GM19238 (cell line): ENCODE measurements at regions not wholly inside any gene's neighbourhood (a gene's known extent, or its start where the extent isn't known, plus 50 kb on each side); places are given as distances from the start of the nearest gene placed in this dataset.

Experiments
- DNase-seq: peaks from one replicate; pipeline ENCODE4 v3.0.0; 2011; ENCODE audit warnings: low spot score; ENCODE audit not compliant: insufficient read length

DNA sequence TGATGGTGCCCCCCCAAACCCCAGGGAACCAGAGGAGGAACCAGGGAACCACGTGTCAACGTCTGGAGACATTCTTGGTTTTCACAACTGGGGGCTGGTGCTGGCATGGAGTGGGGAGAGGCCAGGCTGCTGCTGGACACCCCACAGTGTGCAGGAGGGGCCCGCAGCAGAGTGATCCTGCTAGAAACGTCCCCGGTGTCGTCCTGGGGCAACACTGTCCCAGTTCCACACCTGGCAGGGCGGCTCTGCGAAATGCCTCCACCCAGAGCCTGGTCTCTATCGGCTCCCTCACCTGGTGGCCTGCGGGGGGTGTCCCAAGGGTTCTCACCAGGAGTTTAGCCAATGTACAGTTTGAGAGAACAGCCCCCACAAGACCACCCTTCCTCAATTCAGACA lies 226.3 kb downstream of the CTTN start:
- no peak for DNase-seq

DNA sequence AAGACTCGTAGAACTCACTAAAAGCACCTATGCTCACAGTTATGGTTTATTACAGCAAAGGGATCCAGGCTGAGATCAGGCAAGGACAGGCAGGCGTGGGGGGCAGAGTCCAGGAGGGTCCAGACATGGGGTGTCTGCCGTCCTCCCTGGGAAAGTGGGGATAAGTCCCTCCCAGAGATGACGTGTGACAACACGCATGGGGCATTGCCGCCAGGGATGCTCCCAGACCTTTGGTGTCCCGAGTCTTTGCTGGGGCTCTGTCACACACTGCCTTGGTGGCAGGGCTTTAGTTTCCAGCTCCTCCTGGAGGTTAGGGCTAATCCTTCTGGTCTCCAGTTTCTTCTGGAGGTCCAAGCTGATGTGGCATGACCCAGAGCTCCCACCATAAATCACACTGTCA lies 226.7 kb downstream of the CTTN start:
- no peak for DNase-seq

DNA sequence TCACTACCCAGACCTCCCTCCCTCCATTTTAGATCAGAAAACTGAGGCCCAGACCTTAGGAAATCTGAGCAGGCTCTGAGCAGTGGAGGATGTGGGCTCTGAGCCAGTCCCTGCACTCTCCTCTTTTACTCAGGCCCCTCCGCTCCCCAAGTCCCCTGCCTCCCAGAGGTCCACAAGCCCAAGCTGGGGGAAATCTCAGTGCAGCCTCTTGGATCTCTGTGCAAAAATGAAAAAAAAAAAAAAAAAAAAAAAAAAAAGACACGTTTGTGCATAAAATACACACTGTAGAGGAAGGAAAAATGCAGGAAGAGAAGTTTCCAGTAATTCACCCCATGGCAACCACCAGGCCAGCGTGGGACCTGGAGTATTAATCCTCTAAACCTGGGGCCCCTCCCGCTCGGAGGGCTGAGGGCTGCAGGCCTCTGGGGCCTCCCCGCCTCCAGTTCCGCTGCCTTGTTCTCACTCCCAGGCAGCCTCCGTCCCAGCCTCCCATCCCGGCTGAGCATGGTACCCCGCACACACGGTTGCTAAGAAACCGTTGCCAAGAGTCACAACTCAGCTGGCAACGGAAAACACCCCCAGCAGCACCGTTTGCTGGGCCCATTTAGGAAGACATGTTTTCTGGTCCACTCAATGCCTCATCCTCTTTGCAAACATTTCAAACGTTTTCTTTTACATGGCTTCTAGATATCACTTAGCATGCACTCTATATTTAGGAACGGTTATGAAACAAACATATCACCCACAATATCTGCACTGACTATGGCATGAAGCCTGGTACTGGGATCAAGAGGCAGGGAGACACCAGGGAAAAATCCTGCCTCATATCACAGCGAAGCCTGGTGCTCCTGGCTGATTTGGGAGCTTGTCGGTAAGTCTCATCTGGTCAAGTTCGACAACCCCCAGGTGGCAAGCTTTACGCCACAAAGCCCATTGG lies 227.5 kb downstream of the CTTN start:
- no peak for DNase-seq

DNA sequence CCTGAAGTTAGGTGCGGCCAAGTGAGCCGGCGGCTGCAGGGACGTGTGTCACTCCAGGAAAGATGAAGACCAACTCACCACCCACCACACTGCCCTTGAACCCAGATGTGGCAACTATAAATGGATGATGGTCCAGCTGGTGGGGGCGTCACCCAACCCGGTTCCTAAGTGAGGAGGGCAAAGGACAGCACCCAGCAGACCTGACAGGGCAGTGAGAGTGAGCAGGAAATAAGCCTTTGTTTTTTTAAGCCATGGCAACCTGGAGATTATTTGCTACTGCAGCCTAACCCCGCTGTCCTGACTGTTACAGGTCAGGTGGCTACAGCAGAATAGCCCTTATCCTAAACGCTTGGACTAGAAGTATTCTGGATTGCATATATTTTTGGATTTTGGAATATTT lies 228.9 kb downstream of the CTTN start:
- no peak for DNase-seq

DNA sequence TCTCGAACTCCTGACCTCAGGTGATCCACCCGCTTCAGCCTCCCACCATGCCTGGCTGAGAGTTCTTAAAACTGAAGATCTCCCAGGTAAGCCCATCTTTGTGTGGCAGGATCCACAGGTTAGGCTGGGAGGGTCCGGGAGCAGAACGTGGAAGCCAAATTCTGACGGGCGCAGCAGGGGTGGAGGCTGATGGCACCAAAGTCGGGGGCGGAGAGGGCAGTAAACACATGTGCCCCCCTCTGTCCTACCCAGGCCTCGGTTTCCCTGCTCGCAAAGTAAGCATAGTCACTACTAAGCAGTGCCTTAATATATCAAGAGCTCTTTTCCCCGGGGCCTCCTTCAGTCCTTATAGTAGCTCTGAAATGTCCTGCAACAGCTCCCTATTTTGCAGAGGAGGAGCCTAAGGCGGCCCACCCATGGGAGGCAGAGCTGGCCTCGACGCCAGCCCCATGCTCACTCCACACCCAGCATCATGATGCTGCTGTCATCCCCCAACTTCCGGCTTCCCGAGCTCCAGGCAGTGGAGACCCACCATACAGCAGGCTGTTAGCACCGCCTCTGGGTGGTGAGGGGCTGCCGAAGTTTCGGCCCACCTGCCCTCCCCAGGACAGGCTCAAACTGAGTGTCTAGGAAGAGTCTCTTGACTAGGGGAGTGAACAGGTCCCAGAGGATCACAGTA lies 230.0 kb downstream of the CTTN start:
- DNase-seq, result no peak

DNA sequence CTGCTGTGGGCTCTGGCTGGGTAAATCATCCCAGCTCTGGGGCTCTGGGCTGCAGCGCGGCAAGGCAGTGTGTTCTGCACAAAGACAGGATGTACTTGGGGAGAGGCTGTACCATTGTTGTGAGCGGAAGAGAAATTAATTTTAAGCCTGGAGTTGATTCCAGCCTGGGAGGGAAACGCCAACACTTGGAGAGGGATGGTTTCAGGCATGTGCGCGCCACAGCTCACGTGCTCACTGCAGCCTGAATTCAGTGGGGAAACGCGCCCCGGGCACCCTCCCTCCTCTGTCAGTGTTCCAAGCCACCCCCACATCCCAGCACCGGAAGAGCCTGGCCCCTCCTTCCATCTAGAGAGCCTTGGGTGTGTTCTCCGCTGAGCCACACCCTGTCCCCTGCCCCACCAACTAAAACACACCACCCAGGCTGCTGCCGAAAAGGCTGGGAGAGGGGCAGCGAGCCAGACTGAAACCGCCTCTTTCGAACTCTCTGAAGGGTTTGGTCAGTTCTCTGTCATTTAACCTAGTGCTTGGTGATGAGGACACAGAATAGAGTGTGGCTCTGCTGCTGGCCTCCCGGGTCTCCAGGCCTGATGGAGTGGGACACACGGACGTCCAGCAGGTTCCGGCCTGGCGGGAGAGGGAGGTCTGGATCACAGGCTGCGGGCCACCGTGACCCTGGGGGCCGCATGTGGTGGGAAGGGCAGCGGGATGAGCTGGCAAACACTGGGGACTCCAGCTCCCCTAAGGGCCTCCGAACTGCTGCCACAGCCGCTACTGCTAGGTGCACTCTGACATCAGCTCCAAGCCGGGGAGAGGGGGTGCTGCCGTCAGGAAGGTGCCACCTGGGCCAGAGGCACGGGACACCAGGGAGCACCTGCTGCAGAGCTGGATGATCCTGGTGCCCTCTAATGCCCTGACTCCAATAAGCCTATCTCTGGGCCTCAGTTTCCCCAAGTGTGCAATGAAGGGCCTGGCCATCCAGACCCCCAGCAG lies 230.8 kb downstream of the CTTN start:
- DNase-seq, result no peak

DNA sequence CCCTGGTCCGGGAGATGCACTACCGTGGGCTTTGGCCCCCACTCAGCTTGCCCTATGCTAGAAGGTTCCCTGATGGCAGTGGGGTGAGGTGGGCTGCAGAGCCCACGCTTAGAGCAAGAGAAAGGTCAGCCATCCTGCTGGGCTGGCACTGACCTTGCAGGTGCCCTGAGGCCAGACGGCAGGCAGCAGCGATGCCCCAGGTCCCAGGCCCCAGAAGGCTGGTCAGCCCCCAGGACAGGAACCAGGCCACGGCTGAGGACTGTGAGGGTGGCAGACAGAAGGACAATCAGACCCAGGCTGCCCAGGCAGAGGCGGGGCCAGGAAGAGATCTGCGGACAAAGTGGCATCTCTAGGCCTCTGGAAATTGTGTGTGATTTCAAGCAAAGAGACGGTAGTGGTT lies 231.7 kb downstream of the CTTN start:
- DNase-seq, result no peak

DNA sequence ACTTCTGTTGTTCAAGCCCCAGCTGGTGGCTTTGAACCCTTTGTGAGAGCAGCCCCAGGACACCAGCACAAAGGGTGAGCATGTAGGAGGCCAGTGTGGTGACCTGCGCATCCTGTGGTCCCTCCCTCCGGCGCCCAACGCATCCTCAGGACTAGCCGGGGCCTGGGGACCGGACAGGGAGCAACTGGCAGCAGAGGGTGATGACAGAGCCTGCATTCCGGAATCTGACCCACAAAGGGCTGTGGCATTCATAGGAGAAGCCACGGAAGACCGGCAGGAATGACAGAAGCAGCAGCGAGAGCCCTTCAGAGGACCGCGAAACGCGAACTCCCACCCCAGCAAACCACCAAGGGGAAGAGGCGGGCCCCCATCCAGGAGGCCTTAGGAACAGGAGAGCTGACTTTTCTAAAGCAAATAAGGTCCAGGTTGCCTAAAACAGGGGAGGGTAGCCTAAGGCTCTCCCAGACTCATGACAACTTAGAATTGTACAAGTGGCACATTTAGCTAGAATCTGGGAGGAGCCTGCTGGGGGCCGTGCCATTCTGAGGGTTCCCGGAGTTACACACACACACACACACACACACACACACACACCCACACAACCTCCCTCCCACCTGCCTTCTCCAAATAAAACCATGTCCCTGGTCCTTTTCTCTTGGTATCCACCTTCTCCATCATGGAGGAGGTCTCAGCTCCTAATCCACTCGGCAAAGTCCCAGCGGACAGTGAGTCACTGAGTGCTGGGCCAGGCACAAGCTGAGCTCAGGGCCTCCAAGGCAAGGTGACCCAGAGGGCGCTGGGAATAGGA lies 232.7 kb downstream of the CTTN start:
- no peak for DNase-seq

DNA sequence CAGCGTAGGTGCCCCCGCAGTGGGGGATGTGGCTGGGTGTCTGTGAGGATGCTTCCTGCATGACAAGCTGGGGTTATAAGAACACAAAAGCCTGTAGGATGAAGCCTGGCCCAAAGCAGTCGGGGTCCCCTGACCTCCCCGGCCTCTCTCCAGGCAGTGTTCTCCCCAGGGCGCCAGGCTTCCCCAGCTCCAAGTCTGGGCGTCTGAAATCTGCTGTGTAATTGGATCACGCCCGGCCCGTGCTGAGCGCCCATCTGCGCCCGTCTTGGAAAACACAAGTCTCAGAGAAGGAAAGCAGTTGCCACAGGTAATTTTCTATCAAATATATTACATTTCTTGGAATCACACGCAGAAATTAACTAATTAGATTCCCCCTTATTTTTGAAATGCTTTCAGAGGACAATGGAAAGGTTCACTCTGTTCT lies 233.3 kb downstream of the CTTN start:
- DNase-seq, result no peak

DNA sequence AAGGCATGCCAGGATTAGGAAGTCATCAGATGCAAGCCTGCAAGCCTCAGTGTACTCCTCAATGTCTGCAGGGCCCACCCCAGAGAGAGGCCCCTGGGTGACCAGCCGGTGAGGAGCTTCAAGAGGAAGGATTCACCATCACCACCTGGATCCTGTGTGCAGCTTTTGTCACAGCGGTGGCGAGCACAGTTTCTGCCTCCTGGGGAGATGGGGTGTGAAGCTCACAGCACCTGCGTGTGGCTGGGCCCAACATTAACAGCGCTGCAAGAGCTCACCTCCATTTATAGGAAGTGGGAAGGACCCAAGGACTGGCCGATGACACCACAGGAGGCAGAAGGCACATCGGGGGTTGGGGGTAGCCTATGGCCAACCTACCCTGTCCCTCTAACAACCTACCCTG lies 235.3 kb downstream of the CTTN start:
- no peak for DNase-seq

DNA sequence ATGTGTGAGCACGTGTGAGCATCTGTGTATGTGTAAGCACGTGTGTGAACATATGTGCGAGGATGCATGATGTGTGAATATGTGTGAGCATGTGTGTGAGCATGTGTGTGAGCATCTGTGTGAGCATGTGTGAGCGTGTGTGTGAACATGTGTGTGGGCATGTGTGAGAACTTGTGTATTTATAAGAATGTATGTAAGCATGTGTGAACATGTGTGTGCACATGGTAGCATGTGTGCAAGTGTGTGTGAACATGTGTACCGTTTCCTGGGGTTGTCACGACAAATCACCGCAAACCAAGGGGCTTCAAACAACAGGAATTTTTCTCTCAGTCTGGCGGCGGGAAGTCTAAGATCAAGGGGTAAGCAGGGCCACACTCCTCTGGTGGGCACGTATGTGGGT lies 238.3 kb downstream of the CTTN start:
- DNase-seq, result no peak

DNA sequence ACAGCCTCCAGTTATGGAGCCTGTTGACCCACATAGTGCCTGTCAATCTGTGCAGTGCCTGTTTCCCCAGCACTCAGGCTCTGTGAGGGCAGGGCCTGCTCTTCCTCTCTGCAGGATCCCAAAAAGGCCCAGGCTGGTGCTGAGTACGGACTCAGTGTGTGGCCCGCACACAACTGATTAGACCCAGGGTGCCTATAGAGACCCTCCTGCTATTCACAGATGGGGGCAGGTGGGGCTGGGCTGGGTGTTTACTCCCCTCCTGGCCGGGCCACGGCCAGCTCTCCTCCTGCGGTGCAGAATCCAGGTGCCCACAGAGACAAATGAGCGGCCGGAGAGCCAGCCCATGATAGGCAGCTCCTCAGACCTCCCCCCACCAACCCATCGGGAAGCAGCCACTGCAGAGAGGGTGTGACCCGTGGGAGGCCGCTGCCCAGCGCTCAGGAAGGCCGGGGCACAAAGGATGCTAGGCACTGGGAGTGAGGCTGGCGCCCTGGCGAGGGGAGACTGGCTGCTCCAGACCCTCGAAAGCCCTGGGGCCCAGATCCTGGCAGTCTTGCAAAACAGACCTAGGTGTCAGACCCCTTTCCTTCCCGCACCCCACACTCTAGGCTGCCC lies 239.0 kb downstream of the CTTN start:
- no peak for DNase-seq

DNA sequence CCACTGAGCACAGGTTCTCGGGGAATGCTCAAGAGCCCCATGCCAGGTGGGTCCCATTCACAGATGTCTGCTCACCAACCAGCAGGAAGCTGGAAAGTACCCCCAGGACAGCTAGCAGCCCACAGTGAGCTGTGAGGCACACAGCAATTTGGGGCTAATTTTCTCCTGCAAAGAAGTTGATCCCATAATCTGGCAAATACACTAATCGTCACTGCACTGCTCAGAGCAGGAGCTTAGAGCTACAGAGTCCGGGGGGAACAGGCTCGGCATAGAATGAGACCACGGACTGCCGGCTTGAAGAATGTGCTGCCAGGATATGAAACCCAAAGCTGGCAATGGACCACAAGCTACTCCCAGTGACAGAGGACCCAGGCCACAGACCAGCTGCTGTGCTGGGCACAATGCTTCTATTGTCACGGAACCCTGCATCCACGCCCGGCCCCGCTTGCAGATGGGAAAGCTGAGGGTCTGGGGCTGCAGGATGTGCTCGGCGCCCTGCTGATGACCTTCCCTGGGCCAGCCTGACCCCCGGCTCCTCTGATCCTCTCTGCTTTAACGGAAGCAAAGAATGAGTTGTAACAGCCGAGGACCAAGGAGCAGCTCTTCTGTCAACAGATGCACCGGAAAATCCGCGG lies 239.7 kb downstream of the CTTN start:
- no peak for DNase-seq

DNA sequence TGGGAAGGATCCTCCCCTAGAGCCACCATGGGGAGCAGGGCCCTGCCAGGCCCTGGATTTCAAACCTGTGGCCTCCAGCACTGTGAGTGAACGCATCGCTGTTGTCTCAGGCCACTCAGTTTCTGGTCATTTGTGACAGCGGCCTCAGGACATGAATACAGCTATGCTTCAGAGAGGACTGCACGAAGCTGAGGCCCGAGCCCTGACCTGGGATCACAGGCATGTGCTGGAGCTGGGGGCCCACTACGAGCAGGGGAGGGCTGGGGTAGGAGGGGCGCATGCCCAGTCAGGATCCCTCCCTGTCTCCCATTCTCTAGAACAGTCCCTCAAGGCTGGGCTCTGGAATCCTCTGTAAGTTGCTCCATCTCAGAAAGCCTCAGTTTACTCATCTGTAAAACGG lies 242.1 kb downstream of the CTTN start:
- DNase-seq, result no peak

DNA sequence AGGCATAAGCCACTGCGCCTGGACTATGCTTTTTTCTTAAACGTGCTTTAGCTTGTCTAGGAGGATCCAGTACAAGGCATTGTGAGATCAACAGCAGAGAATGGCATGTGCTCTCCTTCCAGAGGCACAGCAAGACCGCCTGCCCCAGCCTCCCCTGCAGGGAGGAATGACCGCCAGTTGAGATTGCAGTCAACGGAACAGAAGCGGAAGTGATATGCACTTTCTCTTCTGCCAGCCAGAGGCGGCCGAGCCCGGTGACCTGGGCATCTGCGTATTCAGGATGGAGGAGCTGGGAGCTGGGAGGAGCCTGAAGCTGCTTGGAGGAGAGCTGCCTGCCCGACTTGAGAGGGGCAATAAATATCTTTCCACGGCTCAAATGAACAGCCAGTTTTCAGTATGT lies 243.0 kb downstream of the CTTN start:
- DNase-seq, result no peak

DNA sequence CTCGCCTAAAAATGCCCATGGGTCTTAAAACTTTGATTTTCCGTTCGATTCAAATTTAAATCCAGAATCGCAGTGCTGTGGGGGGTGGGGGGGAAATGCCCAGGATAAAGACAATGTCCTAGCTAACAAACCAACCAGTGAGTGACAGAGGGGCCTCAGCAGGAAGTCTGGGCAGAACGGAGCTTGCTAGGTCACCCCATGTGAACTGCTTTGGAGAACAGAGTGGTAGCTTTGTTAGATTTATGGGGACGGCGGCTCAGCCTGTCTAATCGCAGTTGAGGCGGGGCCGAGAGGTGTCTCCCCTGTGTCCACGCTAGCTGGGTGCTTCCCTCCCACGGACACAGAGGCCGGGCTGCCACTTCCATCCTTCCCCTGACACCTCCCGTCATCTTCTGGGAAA lies 243.9 kb downstream of the CTTN start:
- no peak for DNase-seq

DNA sequence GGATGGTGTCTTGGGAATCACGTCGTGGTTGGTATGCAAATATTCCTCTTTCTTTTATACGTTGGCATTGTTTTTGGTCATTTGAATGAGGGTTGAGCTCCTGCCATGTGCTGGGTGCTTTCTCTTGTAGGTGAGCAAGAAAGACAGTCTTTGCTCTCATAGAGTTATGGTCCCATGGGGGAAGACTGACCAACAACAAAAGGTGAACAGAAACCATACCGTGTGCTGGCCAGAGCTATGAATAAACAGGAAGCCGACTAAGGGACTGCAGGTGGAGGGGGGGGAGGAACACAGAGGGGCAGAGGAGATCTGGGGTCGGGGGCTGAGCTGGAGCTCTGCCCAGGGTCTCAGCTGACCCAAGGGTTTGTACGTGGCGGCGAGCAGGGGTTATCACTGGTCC lies 245.3 kb downstream of the CTTN start:
- DNase-seq, result no peak

DNA sequence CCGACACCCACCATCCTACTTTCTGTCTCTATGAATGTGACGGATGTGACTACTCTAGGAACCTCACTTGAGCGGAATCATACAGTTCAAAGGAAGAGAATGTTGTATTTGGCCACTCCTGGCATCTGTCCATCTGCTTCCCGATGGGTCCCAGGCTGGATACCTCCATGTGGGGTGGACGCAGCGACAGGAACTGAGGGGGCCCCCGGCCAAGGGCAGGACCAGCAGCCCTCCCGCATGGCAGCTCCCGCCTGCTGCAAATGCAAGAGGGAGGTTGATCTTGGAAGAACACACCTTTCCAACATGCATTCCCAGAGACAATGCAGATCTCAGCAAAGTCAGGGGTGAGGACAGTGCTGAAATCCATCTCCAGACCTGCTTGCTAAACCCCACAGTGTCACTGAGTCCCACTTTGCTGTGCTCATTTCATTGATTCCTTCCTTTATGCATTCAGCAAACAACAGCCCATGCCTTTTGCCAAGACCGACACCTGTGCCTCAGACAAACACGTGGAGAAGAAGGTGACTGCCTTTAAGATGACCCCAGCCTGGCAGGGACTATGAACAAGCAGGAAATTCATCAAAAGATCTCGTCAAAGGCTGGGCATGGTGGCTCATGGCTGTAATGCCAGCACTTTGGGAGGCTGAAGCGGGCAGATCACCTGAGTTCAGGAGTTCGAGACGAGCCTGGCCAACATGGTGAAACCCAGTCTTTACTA lies 246.2 kb downstream of the CTTN start:
- no peak for DNase-seq

DNA sequence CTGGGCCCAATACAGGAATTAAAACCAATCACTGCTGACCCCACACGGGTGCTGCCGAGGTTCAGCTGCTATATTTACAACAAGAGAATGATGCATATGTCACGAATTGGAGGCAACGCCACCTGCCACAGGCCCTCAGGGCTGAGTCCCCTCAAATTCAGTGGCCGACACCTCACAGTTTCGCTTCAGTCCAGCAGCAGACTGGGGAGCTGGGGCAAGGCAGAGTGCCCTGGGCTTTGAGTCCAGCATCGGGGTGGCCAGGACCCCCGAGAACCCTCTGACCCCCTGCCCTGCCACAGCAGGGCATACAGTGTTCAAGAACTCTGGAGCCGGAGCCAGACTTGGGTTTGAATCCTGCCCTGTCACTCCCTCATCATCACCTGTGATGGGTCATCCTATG lies 247.2 kb downstream of the CTTN start:
- DNase-seq, result no peak
